ENCODE measurements at regions not wholly inside any gene's neighbourhood (a gene's known extent, or its start where the extent isn't known, plus 50 kb on each side); places are given as distances from the start of the nearest gene placed in this dataset.
"Not testable (repeated sequence)": the region's sequence is repeated elsewhere in the genome, so short reads cannot be mapped to it uniquely, and the experiment has no call there.

- Histone ChIP-seq H3K9me3 (ENCODE audit: control insufficient read depth, insufficient read depth, low read length) (no peaks in the 10 kb centered on the region), H3K27me3 (ENCODE audit: control insufficient read depth, insufficient read depth, low read length) (no peaks in the 10 kb centered on the region), H3K36me3 (ENCODE audit: control insufficient read depth, insufficient read depth, low read length) (no peaks in the 10 kb centered on the region), H3K9ac (ENCODE audit: low read depth, low read length) (no peak overlapping the region), H3K4me1 (ENCODE audit: control insufficient read depth, insufficient read depth, low read length) (no peaks in the 10 kb centered on the region), H3K4me3 (ENCODE audit: low read depth, low read length) (no peak overlapping the region)
Measured at GRCh38 chr7:81260152-81260551, 341.3 kb upstream of the SEMA3C start.

- no peaks in the 10 kb centered on the region for H3K9me3 ChIP-seq (ENCODE audit: control insufficient read depth, insufficient read depth, low read length)
- no peaks in the 10 kb centered on the region for H3K4me1 ChIP-seq (ENCODE audit: control insufficient read depth, insufficient read depth, low read length)
- H3K27me3 ChIP-seq (ENCODE audit: control insufficient read depth, insufficient read depth, low read length), result no peaks in the 10 kb centered on the region
- H3K9ac ChIP-seq (ENCODE audit: low read depth, low read length), result no peak overlapping the region
- H3K4me3 ChIP-seq (ENCODE audit: low read depth, low read length), result no peak overlapping the region
- H3K36me3 ChIP-seq (ENCODE audit: control insufficient read depth, insufficient read depth, low read length), result no peaks in the 10 kb centered on the region
Measured at GRCh38 chr7:81256991-81257390, 338.1 kb upstream of the SEMA3C start.

GRCh38 chr7:81248420-81248819, 329.6 kb upstream of the SEMA3C start:
- Histone ChIP-seq H3K36me3 (ENCODE audit: control insufficient read depth, insufficient read depth, low read length) (no peaks in the 10 kb centered on the region), H3K4me3 (ENCODE audit: low read depth, low read length) (no peak overlapping the region), H3K9me3 (ENCODE audit: control insufficient read depth, insufficient read depth, low read length) (no peaks in the 10 kb centered on the region), H3K27me3 (ENCODE audit: control insufficient read depth, insufficient read depth, low read length) (no peaks in the 10 kb centered on the region), H3K4me1 (ENCODE audit: control insufficient read depth, insufficient read depth, low read length) (no peaks in the 10 kb centered on the region), H3K9ac (ENCODE audit: low read depth, low read length) (no peak overlapping the region)

- H3K4me3 ChIP-seq (ENCODE audit: low read depth, low read length); H3K36me3 ChIP-seq (ENCODE audit: control insufficient read depth, insufficient read depth, low read length); H3K4me1 ChIP-seq (ENCODE audit: control insufficient read depth, insufficient read depth, low read length); H3K27me3 ChIP-seq (ENCODE audit: control insufficient read depth, insufficient read depth, low read length); H3K9ac ChIP-seq (ENCODE audit: low read depth, low read length); H3K9me3 ChIP-seq (ENCODE audit: control insufficient read depth, insufficient read depth, low read length): not testable (repeated sequence)
Measured at GRCh38 chr7:81247364-81247763, 328.5 kb upstream of the SEMA3C start.

GRCh38 chr7:81245353-81245752, 326.5 kb upstream of the SEMA3C start:
- Histone ChIP-seq H3K4me1 (ENCODE audit: control insufficient read depth, insufficient read depth, low read length) (no peaks in the 10 kb centered on the region), H3K9me3 (ENCODE audit: control insufficient read depth, insufficient read depth, low read length) (no peaks in the 10 kb centered on the region), H3K36me3 (ENCODE audit: control insufficient read depth, insufficient read depth, low read length) (no peaks in the 10 kb centered on the region), H3K27me3 (ENCODE audit: control insufficient read depth, insufficient read depth, low read length) (no peaks in the 10 kb centered on the region), H3K4me3 (ENCODE audit: low read depth, low read length) (no peak overlapping the region), H3K9ac (ENCODE audit: low read depth, low read length) (no peak overlapping the region)

- H3K4me3 ChIP-seq (ENCODE audit: low read depth, low read length), result no peak overlapping the region
- H3K9me3 ChIP-seq (ENCODE audit: control insufficient read depth, insufficient read depth, low read length), result no peaks in the 10 kb centered on the region
- no peaks in the 10 kb centered on the region for H3K27me3 ChIP-seq (ENCODE audit: control insufficient read depth, insufficient read depth, low read length)
- no peak overlapping the region for H3K9ac ChIP-seq (ENCODE audit: low read depth, low read length)
- no peaks in the 10 kb centered on the region for H3K36me3 ChIP-seq (ENCODE audit: control insufficient read depth, insufficient read depth, low read length)
- no peaks in the 10 kb centered on the region for H3K4me1 ChIP-seq (ENCODE audit: control insufficient read depth, insufficient read depth, low read length)
Measured at GRCh38 chr7:81244224-81244623, 325.4 kb upstream of the SEMA3C start.

GRCh38 chr7:81236560-81236959, 317.7 kb upstream of the SEMA3C start:
- Histone ChIP-seq H3K4me3 (ENCODE audit: low read depth, low read length) (no peak overlapping the region), H3K36me3 (ENCODE audit: control insufficient read depth, insufficient read depth, low read length) (no peaks in the 10 kb centered on the region), H3K27me3 (ENCODE audit: control insufficient read depth, insufficient read depth, low read length) (no peaks in the 10 kb centered on the region), H3K9ac (ENCODE audit: low read depth, low read length) (no peak overlapping the region), H3K4me1 (ENCODE audit: control insufficient read depth, insufficient read depth, low read length) (no peaks in the 10 kb centered on the region), H3K9me3 (ENCODE audit: control insufficient read depth, insufficient read depth, low read length) (no peaks in the 10 kb centered on the region)

GRCh38 chr7:81235997-81236396, 317.1 kb upstream of the SEMA3C start:
- no peaks in the 10 kb centered on the region for H3K4me1 ChIP-seq (ENCODE audit: control insufficient read depth, insufficient read depth, low read length)
- H3K36me3 ChIP-seq (ENCODE audit: control insufficient read depth, insufficient read depth, low read length), result no peaks in the 10 kb centered on the region
- no peak overlapping the region for H3K4me3 ChIP-seq (ENCODE audit: low read depth, low read length)
- H3K9me3 ChIP-seq (ENCODE audit: control insufficient read depth, insufficient read depth, low read length), result no peaks in the 10 kb centered on the region
- H3K27me3 ChIP-seq (ENCODE audit: control insufficient read depth, insufficient read depth, low read length), result no peaks in the 10 kb centered on the region
- H3K9ac ChIP-seq (ENCODE audit: low read depth, low read length), result no peak overlapping the region

GRCh38 chr7:81234896-81235295, 316.0 kb upstream of the SEMA3C start:
- H3K9ac ChIP-seq (ENCODE audit: low read depth, low read length), result no peak overlapping the region
- no peak overlapping the region for H3K4me3 ChIP-seq (ENCODE audit: low read depth, low read length)
- H3K9me3 ChIP-seq (ENCODE audit: control insufficient read depth, insufficient read depth, low read length), result no peaks in the 10 kb centered on the region
- no peaks in the 10 kb centered on the region for H3K27me3 ChIP-seq (ENCODE audit: control insufficient read depth, insufficient read depth, low read length)
- H3K4me1 ChIP-seq (ENCODE audit: control insufficient read depth, insufficient read depth, low read length), result no peaks in the 10 kb centered on the region
- H3K36me3 ChIP-seq (ENCODE audit: control insufficient read depth, insufficient read depth, low read length), result no peaks in the 10 kb centered on the region

- Histone ChIP-seq H3K4me3 (ENCODE audit: low read depth, low read length) (no peak overlapping the region), H3K36me3 (ENCODE audit: control insufficient read depth, insufficient read depth, low read length) (no peaks in the 10 kb centered on the region), H3K4me1 (ENCODE audit: control insufficient read depth, insufficient read depth, low read length) (no peaks in the 10 kb centered on the region), H3K27me3 (ENCODE audit: control insufficient read depth, insufficient read depth, low read length) (no peaks in the 10 kb centered on the region), H3K9me3 (ENCODE audit: control insufficient read depth, insufficient read depth, low read length) (no peaks in the 10 kb centered on the region), H3K9ac (ENCODE audit: low read depth, low read length) (no peak overlapping the region)
Measured at GRCh38 chr7:81233208-81233940, 314.5 kb upstream of the SEMA3C start.

GRCh38 chr7:81232084-81232799, 313.4 kb upstream of the SEMA3C start:
- Histone ChIP-seq H3K9me3 (ENCODE audit: control insufficient read depth, insufficient read depth, low read length) (no peaks in the 10 kb centered on the region), H3K9ac (ENCODE audit: low read depth, low read length) (no peak overlapping the region), H3K4me1 (ENCODE audit: control insufficient read depth, insufficient read depth, low read length) (no peaks in the 10 kb centered on the region), H3K27me3 (ENCODE audit: control insufficient read depth, insufficient read depth, low read length) (no peaks in the 10 kb centered on the region), H3K4me3 (ENCODE audit: low read depth, low read length) (no peak overlapping the region), H3K36me3 (ENCODE audit: control insufficient read depth, insufficient read depth, low read length) (no peaks in the 10 kb centered on the region)

GRCh38 chr7:81231301-81231838, 312.5 kb upstream of the SEMA3C start:
- H3K4me3 ChIP-seq (ENCODE audit: low read depth, low read length), result no peak overlapping the region
- H3K36me3 ChIP-seq (ENCODE audit: control insufficient read depth, insufficient read depth, low read length), result no peaks in the 10 kb centered on the region
- no peak overlapping the region for H3K9ac ChIP-seq (ENCODE audit: low read depth, low read length)
- no peaks in the 10 kb centered on the region for H3K4me1 ChIP-seq (ENCODE audit: control insufficient read depth, insufficient read depth, low read length)
- no peaks in the 10 kb centered on the region for H3K27me3 ChIP-seq (ENCODE audit: control insufficient read depth, insufficient read depth, low read length)
- H3K9me3 ChIP-seq (ENCODE audit: control insufficient read depth, insufficient read depth, low read length), result no peaks in the 10 kb centered on the region
